Upper lobe of right lung (tissue), 1 donor: ENCODE measurements at regions not wholly inside any gene's neighbourhood (a gene's known extent, or its start where the extent isn't known, plus 50 kb on each side); places are given as distances from the start of the nearest gene placed in this dataset.

Experiments
- ATAC-seq: fragments of 200-7000 bp; cut with Tn5 transposase; one replicate; pipeline ENCODE4 v1.9.1; 2020; ENCODE audit warnings: mild to moderate bottlenecking, moderate library complexity
- DNase-seq: peaks from one replicate; pipeline ENCODE4 v3.0.0-alpha.2; 2020
- H3K27ac ChIP-seq: fragments of 200-600 bp; one replicate; pipeline ENCODE4 v1.8.0; 2022
- H3K27me3 ChIP-seq: fragments of 200-600 bp; one replicate; pipeline ENCODE4 v1.8.0; 2022; ENCODE audit warnings: mild to moderate bottlenecking
- H3K36me3 ChIP-seq: fragments of 200-600 bp; one replicate; pipeline ENCODE4 v1.8.0; 2022
- H3K4me1 ChIP-seq: fragments of 200-600 bp; one replicate; pipeline ENCODE4 v1.8.0; 2022
- H3K4me3 ChIP-seq: fragments of 200-600 bp; one replicate; pipeline ENCODE4 v1.8.0; 2022; ENCODE audit warnings: mild to moderate bottlenecking
- H3K9me3 ChIP-seq: fragments of 200-600 bp; one replicate; pipeline ENCODE4 v1.8.0; 2022
- CTCF ChIP-seq: fragments of 200-600 bp; IDR thresholded peaks from one replicate; pipeline ENCODE4 v1.8.0; 2022; ENCODE audit warnings: antibody characterized with exemption
- intact Hi-C: fragments of 100-400 bp; cut with DNase I; formaldehyde crosslinking; loops from one replicate; pipeline ENCODE4 v1.11.0; 2022
- donor health status: DM: no; HTN: yes; CAD: no; lungs with severe emphysema.

GRCh38 chr9:3687145-3687544, 161.3 kb upstream of the RFX3 start:
- no peaks in the 10 kb centered on the region for H3K27me3 ChIP-seq
- no peak overlapping the region for H3K27ac ChIP-seq
- intact Hi-C loops: no loop called here
- H3K4me1 ChIP-seq: no peaks in the 10 kb centered on the region
- no peaks in the 10 kb centered on the region for H3K36me3 ChIP-seq
- ATAC-seq: no peak
- no peak for DNase-seq
- H3K9me3 ChIP-seq: no peaks in the 10 kb centered on the region
- no peak overlapping the region for H3K4me3 ChIP-seq
- no peak for TF ChIP-seq CTCF

GRCh38 chr9:3682186-3682585, 156.4 kb upstream of the RFX3 start:
- Histone ChIP-seq H3K4me1 (no peaks in the 10 kb centered on the region), H3K36me3 (no peaks in the 10 kb centered on the region), H3K9me3 (no peaks in the 10 kb centered on the region), H3K4me3 (no peak overlapping the region), H3K27me3 (no peaks in the 10 kb centered on the region), H3K27ac (no peak overlapping the region)
- DNase-seq (no peak), ATAC-seq (no peak)
- no peak for TF ChIP-seq CTCF
- intact Hi-C loops: no loop called here

GRCh38 chr9:3677541-3677940, 151.7 kb upstream of the RFX3 start:
- intact Hi-C loops: no loop called here
- no peaks in the 10 kb centered on the region for H3K27me3 ChIP-seq
- no peak for TF ChIP-seq CTCF
- no peak overlapping the region for H3K27ac ChIP-seq
- H3K9me3 ChIP-seq: no peaks in the 10 kb centered on the region
- DNase-seq: no peak
- H3K4me1 ChIP-seq: no peaks in the 10 kb centered on the region
- no peak for ATAC-seq
- no peak overlapping the region for H3K4me3 ChIP-seq
- H3K36me3 ChIP-seq: no peaks in the 10 kb centered on the region

- Histone ChIP-seq H3K27ac (no peak overlapping the region), H3K36me3 (no peaks in the 10 kb centered on the region), H3K9me3 (no peaks in the 10 kb centered on the region), H3K27me3 (no peaks in the 10 kb centered on the region), H3K4me1 (no peaks in the 10 kb centered on the region), H3K4me3 (no peak overlapping the region)
- intact Hi-C loops: no loop called here
- ATAC-seq (no peak), DNase-seq (no peak)
- TF ChIP-seq CTCF: no peak
Measured at GRCh38 chr9:3676766-3677165, 151.0 kb upstream of the RFX3 start.

- no peak for DNase-seq
- H3K27ac ChIP-seq: no peak overlapping the region
- ATAC-seq: no peak
- H3K27me3 ChIP-seq: no peaks in the 10 kb centered on the region
- TF ChIP-seq CTCF: no peak
- H3K36me3 ChIP-seq: no peaks in the 10 kb centered on the region
- H3K4me1 ChIP-seq: no peaks in the 10 kb centered on the region
- H3K9me3 ChIP-seq: no peaks in the 10 kb centered on the region
- intact Hi-C loops: no loop called here
- H3K4me3 ChIP-seq: no peak overlapping the region
Measured at GRCh38 chr9:3675946-3676345, 150.1 kb upstream of the RFX3 start.

- no peak for TF ChIP-seq CTCF
- H3K9me3 ChIP-seq: no peaks in the 10 kb centered on the region
- no peak for ATAC-seq
- H3K4me1 ChIP-seq: no peaks in the 10 kb centered on the region
- DNase-seq: no peak
- no peak overlapping the region for H3K4me3 ChIP-seq
- H3K36me3 ChIP-seq: no peaks in the 10 kb centered on the region
- H3K27me3 ChIP-seq: no peaks in the 10 kb centered on the region
- no peak overlapping the region for H3K27ac ChIP-seq
- intact Hi-C loops: no loop called here
Measured at GRCh38 chr9:3674561-3674960, 148.8 kb upstream of the RFX3 start.
